ENCODE measurements at regions not wholly inside any gene's neighbourhood (a gene's known extent, or its start where the extent isn't known, plus 50 kb on each side); places are given as distances from the start of the nearest gene placed in this dataset.
A peak's percentile ranks its signal among the peaks of the same experiment; 100 is the strongest.

- no peak for DNase-seq (ENCODE audit: low spot score)
These were observed 96.9 kb upstream of the GLS start for GRCh38 chr2:190783513-190784263.

- no peak for DNase-seq (ENCODE audit: low spot score)
These were observed 95.3 kb upstream of the GLS start for GRCh38 chr2:190785334-190785733.

GRCh38 chr2:190786404-190787166 lies 94.0 kb upstream of the GLS start:
- peak; percentile 25 for DNase-seq (ENCODE audit: low spot score)

GRCh38 chr2:190787743-190788235 lies 92.8 kb upstream of the GLS start:
- no peak for DNase-seq (ENCODE audit: low spot score)

- no peak for DNase-seq (ENCODE audit: low spot score)
These were observed 91.3 kb upstream of the GLS start for GRCh38 chr2:190789074-190790004.

- DNase-seq (ENCODE audit: low spot score): no peak
These were observed 89.2 kb upstream of the GLS start for GRCh38 chr2:190791347-190791975.

GRCh38 chr2:190791976-190792575 lies 88.5 kb upstream of the GLS start:
- no peak for DNase-seq (ENCODE audit: low spot score)

GRCh38 chr2:190792956-190793888 lies 87.4 kb upstream of the GLS start:
- no peak for DNase-seq (ENCODE audit: low spot score)

GRCh38 chr2:190794377-190794776 lies 86.2 kb upstream of the GLS start:
- DNase-seq (ENCODE audit: low spot score): no peak

- no peak for DNase-seq (ENCODE audit: low spot score)
These were observed 85.8 kb upstream of the GLS start for GRCh38 chr2:190794790-190795189.

- DNase-seq (ENCODE audit: low spot score): no peak
These were observed 84.9 kb upstream of the GLS start for GRCh38 chr2:190795686-190796085.

GRCh38 chr2:190799999-190800398 lies 80.6 kb upstream of the GLS start:
- DNase-seq (ENCODE audit: low spot score): no peak

GRCh38 chr2:190800528-190800927 lies 80.1 kb upstream of the GLS start:
- DNase-seq (ENCODE audit: low spot score): no peak

GRCh38 chr2:190802129-190802528 lies 78.5 kb upstream of the GLS start:
- no peak for DNase-seq (ENCODE audit: low spot score)

GRCh38 chr2:190802626-190803209 lies 77.9 kb upstream of the GLS start:
- DNase-seq (ENCODE audit: low spot score): no peak

GRCh38 chr2:190804182-190804795 lies 76.3 kb upstream of the GLS start:
- peak; percentile 59 for DNase-seq (ENCODE audit: low spot score)

- DNase-seq (ENCODE audit: low spot score): no peak
These were observed 75.5 kb upstream of the GLS start for GRCh38 chr2:190805126-190805525.

- no peak for DNase-seq (ENCODE audit: low spot score)
These were observed 74.8 kb upstream of the GLS start for GRCh38 chr2:190805843-190806242.

- no peak for DNase-seq (ENCODE audit: low spot score)
These were observed 72.7 kb upstream of the GLS start for GRCh38 chr2:190807886-190808285.

All from HT-29 (cell line).